HG03521 (cell line): ENCODE measurements at regions not wholly inside any gene's neighbourhood (a gene's known extent, or its start where the extent isn't known, plus 50 kb on each side); places are given as distances from the start of the nearest gene placed in this dataset.
"Not testable (repeated sequence)": the region's sequence is repeated elsewhere in the genome, so short reads cannot be mapped to it uniquely, and the experiment has no call there.

Source experiments
- ATAC-seq: cut with Tn5 transposase; IDR thresholded peaks from one replicate; pipeline ENCODE4 v1.9.1; 2021; ENCODE audit warnings: mild to moderate bottlenecking, moderate library complexity; ENCODE audit not compliant: unreplicated experiment

- ATAC-seq, result no peak
Measured at GRCh38 chr4:179331362-179331761, 1889.1 kb upstream of the AGA start.

- no peak for ATAC-seq
Measured at GRCh38 chr4:179344861-179345260, 1902.6 kb upstream of the AGA start.

GRCh38 chr4:179352221-179352620, 1910.0 kb upstream of the AGA start:
- ATAC-seq, result no peak

- ATAC-seq, result no peak
Measured at GRCh38 chr4:179353786-179354185, 1911.5 kb upstream of the AGA start.

- no peak for ATAC-seq
Measured at GRCh38 chr4:179361978-179362486, 1919.8 kb upstream of the AGA start.

GRCh38 chr4:179365932-179366331, 1923.7 kb upstream of the AGA start:
- not testable (repeated sequence) for ATAC-seq

- no peak for ATAC-seq
Measured at GRCh38 chr4:179372242-179372641, 1930.0 kb upstream of the AGA start.

- ATAC-seq, result no peak
Measured at GRCh38 chr4:179372746-179373145, 1930.5 kb upstream of the AGA start.

GRCh38 chr4:179378847-179379246, 1936.6 kb upstream of the AGA start:
- ATAC-seq, result not testable (repeated sequence)

GRCh38 chr4:179392787-179393186, 1950.5 kb upstream of the AGA start:
- no peak for ATAC-seq

GRCh38 chr4:179398414-179398813, 1956.2 kb upstream of the AGA start:
- ATAC-seq, result no peak

GRCh38 chr4:179399054-179399782, 1957.0 kb upstream of the AGA start:
- no peak for ATAC-seq

GRCh38 chr4:179415037-179415846, 1973.0 kb upstream of the AGA start:
- ATAC-seq, result no peak

- no peak for ATAC-seq
Measured at GRCh38 chr4:179415847-179416223, 1973.6 kb upstream of the AGA start.

- no peak for ATAC-seq
Measured at GRCh38 chr4:179417357-179417756, 1975.1 kb upstream of the AGA start.

GRCh38 chr4:179437962-179438361, 1995.7 kb upstream of the AGA start:
- ATAC-seq, result no peak

GRCh38 chr4:179441596-179441995, 1999.4 kb upstream of the AGA start:
- no peak for ATAC-seq

GRCh38 chr4:179447308-179447707, 2005.1 kb upstream of the AGA start:
- ATAC-seq, result no peak

- ATAC-seq, result no peak
Measured at GRCh38 chr4:179465131-179465797, 2023.0 kb upstream of the AGA start.

- no peak for ATAC-seq
Measured at GRCh38 chr4:179467878-179468277, 2025.6 kb upstream of the AGA start.

GRCh38 chr4:179472164-179472563, 2029.9 kb upstream of the AGA start:
- ATAC-seq, result no peak

- ATAC-seq, result no peak
Measured at GRCh38 chr4:179478608-179479007, 2036.4 kb upstream of the AGA start.
